ENCODE measurements at regions not wholly inside any gene's neighbourhood (a gene's known extent, or its start where the extent isn't known, plus 50 kb on each side); places are given as distances from the start of the nearest gene placed in this dataset.

DNA sequence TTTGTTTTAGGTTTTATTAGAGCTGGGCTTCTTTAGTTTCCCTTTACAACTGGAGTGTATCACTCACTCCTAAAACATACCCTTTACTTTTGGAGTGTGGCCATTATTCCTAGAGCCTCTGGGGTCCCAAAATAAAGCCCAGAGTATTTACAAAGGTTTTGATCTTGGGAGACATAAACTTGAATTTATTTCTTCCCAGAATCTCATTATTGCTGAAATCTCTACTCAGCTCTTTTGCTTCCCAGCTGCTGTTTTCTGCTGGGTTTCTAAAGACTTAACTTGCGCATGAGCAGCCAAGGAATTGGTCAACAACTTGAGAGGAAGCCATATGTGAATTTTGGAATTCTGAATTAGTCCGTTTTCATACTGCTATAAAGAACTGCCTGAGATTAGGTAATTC, 94.5 kb upstream of the NRSN1 start:
- H3K27me3 Mint-ChIP-seq: no peaks in the 10 kb centered on the region
- intact Hi-C loops (cut with micrococcal nuclease): no loop called here
- H3K27ac Mint-ChIP-seq: no peak overlapping the region
- H3K4me3 Mint-ChIP-seq: no peak overlapping the region
- no peaks in the 10 kb centered on the region for H3K36me3 Mint-ChIP-seq (ENCODE audit: low read depth)
- H3K9me3 Mint-ChIP-seq: peaks cover 80% of the 10 kb centered on the region
- H3K4me1 Mint-ChIP-seq (ENCODE audit: low read depth): no peaks in the 10 kb centered on the region

DNA sequence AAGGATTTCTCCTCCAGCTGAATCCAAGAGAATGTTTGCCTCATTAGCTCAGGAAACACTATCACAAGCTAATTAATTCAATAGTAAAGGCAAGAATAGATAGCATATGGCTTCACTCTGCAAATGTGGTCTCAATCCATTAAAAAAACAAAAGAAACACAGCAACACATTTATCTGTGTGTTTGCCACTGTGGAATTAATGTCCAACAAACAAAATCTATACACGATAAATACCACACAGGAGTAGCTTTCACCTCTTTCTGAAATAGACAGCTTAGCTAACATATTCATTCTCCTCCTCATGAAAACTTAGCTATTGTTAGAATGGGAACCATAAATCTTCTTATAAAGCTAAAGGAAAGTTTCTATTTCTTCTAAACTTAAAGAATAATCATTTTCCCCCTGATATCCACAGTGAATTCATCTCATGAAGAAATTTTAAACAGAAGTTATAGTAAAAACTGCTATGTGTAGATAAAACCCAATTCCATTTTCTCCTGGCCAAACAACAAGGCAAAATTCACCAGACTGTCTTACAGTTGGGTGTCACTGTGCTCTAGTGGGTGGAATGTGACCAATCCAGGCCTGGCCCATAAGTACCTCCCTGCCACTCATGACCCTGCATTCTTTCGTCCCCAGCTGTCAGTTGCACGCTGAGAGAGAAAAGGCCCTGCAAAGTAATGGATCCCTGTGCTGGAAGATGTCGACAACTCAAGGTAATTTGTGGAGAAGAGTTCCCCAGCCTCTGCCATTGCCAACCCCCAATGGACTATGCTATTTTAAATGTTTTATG, 92.9 kb upstream of the NRSN1 start:
- no peak overlapping the region for H3K27ac Mint-ChIP-seq
- peaks cover 84% of the 10 kb centered on the region for H3K9me3 Mint-ChIP-seq
- no peak overlapping the region for H3K4me3 Mint-ChIP-seq
- no peaks in the 10 kb centered on the region for H3K36me3 Mint-ChIP-seq (ENCODE audit: low read depth)
- no peaks in the 10 kb centered on the region for H3K4me1 Mint-ChIP-seq (ENCODE audit: low read depth)
- intact Hi-C loops (cut with micrococcal nuclease): no loop called here
- no peaks in the 10 kb centered on the region for H3K27me3 Mint-ChIP-seq

DNA sequence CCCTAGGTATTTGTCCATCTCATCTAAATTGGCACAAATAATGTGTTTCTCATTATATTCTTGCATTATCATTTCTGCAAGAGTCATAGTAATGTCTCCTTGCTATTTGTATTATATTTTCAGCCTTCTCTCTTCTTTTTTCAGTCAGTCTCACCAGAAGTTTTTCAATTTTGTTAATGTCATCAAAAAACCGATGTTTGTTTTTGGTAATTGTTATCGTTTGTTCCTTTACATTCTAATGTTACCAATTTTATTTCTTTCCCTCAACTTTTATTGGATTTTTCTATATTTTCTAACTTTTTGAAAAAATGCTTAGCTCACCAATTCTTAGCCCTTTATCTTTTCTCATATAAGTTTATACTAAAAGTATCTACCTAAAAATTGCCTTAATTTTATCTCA, 82.2 kb upstream of the NRSN1 start:
- no peaks in the 10 kb centered on the region for H3K27me3 Mint-ChIP-seq
- intact Hi-C loops (cut with micrococcal nuclease): no loop called here
- no peaks in the 10 kb centered on the region for H3K4me1 Mint-ChIP-seq (ENCODE audit: low read depth)
- H3K36me3 Mint-ChIP-seq (ENCODE audit: low read depth): no peaks in the 10 kb centered on the region
- H3K9me3 Mint-ChIP-seq: peaks cover 50% of the 10 kb centered on the region
- no peak overlapping the region for H3K4me3 Mint-ChIP-seq
- H3K27ac Mint-ChIP-seq: no peak overlapping the region

DNA sequence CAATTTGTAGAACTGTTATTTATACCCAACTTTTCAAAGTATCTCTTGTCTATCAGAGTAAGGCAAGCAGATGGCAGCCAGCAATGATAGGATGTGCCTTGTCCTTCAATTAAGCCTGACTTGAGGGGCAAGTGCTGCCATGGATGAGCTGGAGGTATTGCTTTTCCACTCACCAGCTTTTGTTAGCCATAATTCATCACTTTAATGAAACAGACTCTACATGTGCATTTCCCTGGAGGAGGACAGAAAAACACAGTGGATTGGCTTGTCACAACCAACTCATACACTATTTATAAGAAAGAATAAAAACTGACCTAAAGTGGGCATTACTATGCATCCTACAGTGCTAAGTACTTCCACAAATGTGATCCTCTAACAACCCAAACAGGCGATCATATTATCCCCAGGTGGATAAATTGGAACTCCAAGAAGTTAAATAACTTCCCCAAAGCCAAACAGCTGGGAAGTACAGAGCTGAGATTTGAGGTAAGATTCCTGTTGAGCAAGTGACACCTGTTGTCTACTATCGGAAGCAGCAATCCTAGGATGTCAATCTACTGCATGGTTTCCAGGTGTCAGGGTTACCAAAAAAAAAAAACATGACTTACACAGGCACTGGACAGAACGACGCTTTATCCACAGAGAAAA, 73.9 kb upstream of the NRSN1 start:
- peaks cover 39% of the 10 kb centered on the region for H3K9me3 Mint-ChIP-seq
- no peaks in the 10 kb centered on the region for H3K36me3 Mint-ChIP-seq (ENCODE audit: low read depth)
- intact Hi-C loops (cut with micrococcal nuclease): no loop called here
- H3K4me3 Mint-ChIP-seq: no peak overlapping the region
- no peak overlapping the region for H3K27ac Mint-ChIP-seq
- H3K4me1 Mint-ChIP-seq (ENCODE audit: low read depth): no peaks in the 10 kb centered on the region
- no peaks in the 10 kb centered on the region for H3K27me3 Mint-ChIP-seq

DNA sequence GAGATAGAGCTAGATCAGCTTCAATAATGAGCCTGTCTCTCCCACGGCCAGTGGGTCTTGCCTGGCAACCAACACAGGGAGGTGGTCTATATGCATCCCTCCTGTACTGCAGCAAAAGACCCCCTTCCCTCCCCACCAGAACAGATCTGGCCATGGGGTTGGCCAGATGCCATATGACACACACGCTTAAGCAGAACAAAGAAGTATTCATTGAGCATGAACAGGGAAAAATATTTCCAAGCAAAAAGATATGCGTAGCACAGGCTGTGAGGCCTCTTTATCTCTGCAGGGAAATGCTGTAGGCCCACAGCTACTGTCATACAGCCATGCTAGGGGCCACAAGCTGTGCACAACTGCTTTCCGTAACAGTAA, 73.4 kb upstream of the NRSN1 start:
- Mint-ChIP-seq H3K27me3 (no peaks in the 10 kb centered on the region), H3K27ac (no peak overlapping the region), H3K9me3 (peaks cover 39% of the 10 kb centered on the region), H3K4me1 (ENCODE audit: low read depth) (no peaks in the 10 kb centered on the region), H3K36me3 (ENCODE audit: low read depth) (no peaks in the 10 kb centered on the region), H3K4me3 (no peak overlapping the region)
- intact Hi-C loops (cut with micrococcal nuclease): no loop called here

DNA sequence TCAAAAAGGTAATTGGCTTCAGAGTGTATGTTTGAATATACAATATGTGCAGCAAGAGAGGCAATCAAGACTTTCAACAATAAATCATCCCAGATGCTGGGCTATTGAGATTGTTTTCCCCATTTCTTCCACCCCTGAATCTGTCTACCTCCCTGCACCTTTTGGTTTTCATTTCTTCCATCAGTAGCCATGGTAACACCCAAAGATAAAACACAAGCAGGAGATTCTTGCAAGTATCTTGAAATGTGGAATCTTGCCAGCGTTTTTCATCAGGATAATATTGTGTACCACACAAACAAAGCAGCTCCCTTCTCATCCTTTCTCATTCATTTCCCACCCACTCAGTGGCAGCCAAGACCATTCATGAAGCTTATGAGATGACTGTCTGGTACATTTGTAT, 73.0 kb upstream of the NRSN1 start:
- no peaks in the 10 kb centered on the region for H3K4me1 Mint-ChIP-seq (ENCODE audit: low read depth)
- peaks cover 39% of the 10 kb centered on the region for H3K9me3 Mint-ChIP-seq
- no peaks in the 10 kb centered on the region for H3K27me3 Mint-ChIP-seq
- intact Hi-C loops (cut with micrococcal nuclease): no loop called here
- no peaks in the 10 kb centered on the region for H3K36me3 Mint-ChIP-seq (ENCODE audit: low read depth)
- H3K4me3 Mint-ChIP-seq: no peak overlapping the region
- H3K27ac Mint-ChIP-seq: no peak overlapping the region

DNA sequence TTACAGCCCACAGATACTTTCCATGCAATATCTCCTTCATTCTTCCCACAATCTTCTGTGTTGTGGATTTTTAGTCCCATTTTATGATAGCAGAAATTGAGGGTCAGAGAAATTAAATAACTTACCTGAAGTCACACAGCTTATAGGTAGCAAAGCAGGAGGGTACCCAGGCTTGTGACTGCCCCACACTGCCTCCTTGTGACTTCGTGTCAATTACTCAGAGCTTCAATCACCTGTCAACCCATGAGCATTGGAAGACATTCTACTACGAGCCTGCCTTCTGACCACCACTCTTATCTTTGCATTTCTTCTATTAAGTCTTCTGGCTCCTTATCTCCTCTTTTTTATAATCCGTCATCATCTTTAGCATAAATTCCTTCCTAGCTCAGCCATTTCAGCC, 71.6 kb upstream of the NRSN1 start:
- Mint-ChIP-seq H3K4me3 (no peak overlapping the region), H3K36me3 (ENCODE audit: low read depth) (no peaks in the 10 kb centered on the region), H3K9me3 (peaks cover 29% of the 10 kb centered on the region), H3K4me1 (ENCODE audit: low read depth) (no peaks in the 10 kb centered on the region), H3K27me3 (no peaks in the 10 kb centered on the region), H3K27ac (no peak overlapping the region)
- intact Hi-C loops (cut with micrococcal nuclease): no loop called here

DNA sequence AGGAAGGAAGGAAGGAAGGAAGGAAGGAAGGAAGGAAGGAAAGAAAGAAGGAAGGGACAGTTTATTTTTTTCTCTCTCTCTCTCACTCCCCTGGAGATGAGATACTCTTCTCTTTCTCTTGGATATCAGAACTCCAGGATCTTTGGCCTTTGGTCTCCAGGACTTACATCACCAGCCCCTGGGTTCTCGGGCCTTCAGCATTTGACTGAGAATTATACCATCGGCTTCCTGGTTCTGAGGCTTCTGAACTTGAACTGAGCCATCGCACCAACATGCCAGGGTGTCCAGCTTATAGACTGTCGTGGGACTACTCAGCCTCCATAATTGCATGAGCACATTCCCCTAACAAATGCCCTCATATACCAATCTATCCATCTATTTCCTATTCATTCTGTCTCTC, 69.4 kb upstream of the NRSN1 start:
- Mint-ChIP-seq H3K27ac (no peak overlapping the region), H3K9me3 (peaks cover 23% of the 10 kb centered on the region), H3K4me3 (no peak overlapping the region), H3K4me1 (ENCODE audit: low read depth) (no peaks in the 10 kb centered on the region), H3K36me3 (ENCODE audit: low read depth) (no peaks in the 10 kb centered on the region), H3K27me3 (no peaks in the 10 kb centered on the region)
- intact Hi-C loops (cut with micrococcal nuclease): no loop called here

DNA sequence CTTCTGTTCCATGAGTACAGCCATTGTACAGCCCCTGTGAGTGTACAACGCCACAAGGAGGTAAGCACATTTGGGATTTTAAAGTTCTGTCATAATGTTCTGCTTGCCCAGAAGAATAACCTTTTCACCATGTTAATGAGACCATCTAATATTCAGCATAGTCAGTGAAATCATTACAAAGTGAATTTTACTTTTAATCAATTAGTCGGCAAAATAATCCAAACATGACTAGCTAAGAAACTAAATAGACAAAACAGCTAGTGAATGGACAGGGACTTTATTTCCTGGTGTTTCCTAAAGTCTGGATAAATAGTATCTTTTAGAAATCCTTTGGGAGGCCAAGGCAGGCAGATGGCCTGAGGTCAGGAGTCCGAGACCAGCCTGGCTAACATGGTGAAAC, 69.0 kb upstream of the NRSN1 start:
- H3K4me3 Mint-ChIP-seq: no peak overlapping the region
- no peaks in the 10 kb centered on the region for H3K27me3 Mint-ChIP-seq
- peaks cover 23% of the 10 kb centered on the region for H3K9me3 Mint-ChIP-seq
- no peaks in the 10 kb centered on the region for H3K4me1 Mint-ChIP-seq (ENCODE audit: low read depth)
- no peak overlapping the region for H3K27ac Mint-ChIP-seq
- intact Hi-C loops (cut with micrococcal nuclease): no loop called here
- H3K36me3 Mint-ChIP-seq (ENCODE audit: low read depth): no peaks in the 10 kb centered on the region

DNA sequence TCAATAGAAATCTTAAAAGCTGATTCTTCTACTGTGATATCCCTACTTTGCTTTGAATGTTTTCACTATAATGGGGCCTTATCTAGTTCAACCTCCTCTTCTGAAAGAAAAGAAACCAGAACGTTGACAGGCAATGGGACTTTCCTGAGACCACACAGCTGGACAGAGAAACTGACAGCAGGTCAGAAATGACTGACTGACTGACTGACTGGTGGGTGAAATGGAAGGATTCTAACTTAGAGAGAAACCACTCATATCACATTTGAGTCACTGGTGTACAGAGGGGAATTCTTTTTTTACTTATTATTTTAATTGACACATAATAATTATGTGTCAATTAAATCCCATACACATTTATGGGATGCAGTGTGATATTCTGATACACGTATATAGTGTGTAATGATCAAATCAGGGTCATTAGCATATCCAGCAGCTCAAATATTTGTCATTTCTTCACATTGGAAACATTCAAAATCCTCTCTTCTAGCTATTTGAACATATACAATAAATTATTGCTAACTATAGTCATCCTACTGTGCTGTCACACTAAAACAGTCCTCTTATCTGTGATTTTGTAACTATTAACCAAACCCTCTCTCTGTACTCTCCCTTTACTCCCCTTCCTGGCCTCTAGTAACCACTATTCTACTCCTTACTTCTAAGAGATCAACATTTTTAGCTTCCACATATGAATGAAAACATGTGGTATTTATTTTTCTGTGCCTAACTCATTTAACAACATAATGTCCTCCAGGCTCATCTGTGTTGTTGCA, 64.8 kb upstream of the NRSN1 start:
- no peak overlapping the region for H3K4me3 Mint-ChIP-seq
- peaks cover 5% of the 10 kb centered on the region for H3K9me3 Mint-ChIP-seq

DNA sequence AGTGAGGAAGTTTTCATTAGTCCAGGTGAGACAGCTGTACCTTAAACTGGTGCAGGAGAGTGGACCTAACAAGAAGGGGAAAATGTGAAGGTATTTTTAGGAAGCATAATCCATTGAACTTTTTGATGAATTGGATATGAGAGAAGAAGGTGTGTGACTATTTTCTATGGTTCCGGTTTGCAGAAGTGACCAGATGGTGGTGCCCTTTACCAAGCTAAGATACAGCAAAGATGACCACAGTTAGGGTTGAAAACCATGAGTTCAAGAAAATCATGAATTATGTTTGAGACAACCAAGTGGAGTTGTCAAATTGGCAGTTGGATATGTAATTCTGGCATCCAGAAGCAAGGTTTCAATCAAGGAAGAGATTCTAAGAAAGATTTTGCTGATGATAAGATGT, 61.9 kb upstream of the NRSN1 start:
- H3K27ac Mint-ChIP-seq: no peak overlapping the region
- no peaks in the 10 kb centered on the region for H3K9me3 Mint-ChIP-seq
- no peaks in the 10 kb centered on the region for H3K36me3 Mint-ChIP-seq (ENCODE audit: low read depth)
- no peaks in the 10 kb centered on the region for H3K27me3 Mint-ChIP-seq
- no peak overlapping the region for H3K4me3 Mint-ChIP-seq
- no peaks in the 10 kb centered on the region for H3K4me1 Mint-ChIP-seq (ENCODE audit: low read depth)
- intact Hi-C loops (cut with micrococcal nuclease): loop anchor here (10.0 kb wide), 1 partner anchor 211 kb away; no protein-coding TSS in a partner anchor

More for the DNA sequence above, 64.8 kb upstream of the NRSN1 start:
- no peak overlapping the region for H3K27ac Mint-ChIP-seq
- H3K4me1 Mint-ChIP-seq (ENCODE audit: low read depth): no peaks in the 10 kb centered on the region
- intact Hi-C loops (cut with micrococcal nuclease): loop anchor here (10.0 kb wide), 1 partner anchor 214 kb away; no protein-coding TSS in a partner anchor
- H3K27me3 Mint-ChIP-seq: no peaks in the 10 kb centered on the region
- no peaks in the 10 kb centered on the region for H3K36me3 Mint-ChIP-seq (ENCODE audit: low read depth)

DNA sequence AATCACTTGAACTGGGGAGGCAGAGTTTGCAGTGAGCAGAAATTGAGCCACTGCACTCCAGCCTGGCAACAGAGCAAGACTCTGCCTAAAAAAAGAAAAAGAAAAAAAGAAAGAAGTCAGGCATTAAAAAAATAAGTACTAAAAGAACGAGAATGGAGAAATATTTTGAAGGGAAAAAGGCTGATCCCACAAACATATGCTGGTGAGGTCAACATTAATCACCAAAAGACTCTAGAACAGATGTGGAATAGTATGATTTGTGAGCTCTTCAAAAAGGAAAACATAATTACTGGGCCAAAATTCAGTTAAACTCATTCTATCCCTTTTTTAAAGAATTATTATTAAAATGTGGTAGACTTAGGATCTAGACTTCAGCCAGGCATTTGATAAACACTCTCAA, 61.2 kb upstream of the NRSN1 start:
- H3K27me3 Mint-ChIP-seq: no peaks in the 10 kb centered on the region
- no peaks in the 10 kb centered on the region for H3K4me1 Mint-ChIP-seq (ENCODE audit: low read depth)
- intact Hi-C loops (cut with micrococcal nuclease): loop anchor here (10.0 kb wide), 1 partner anchor 210 kb away; no protein-coding TSS in a partner anchor
- no peak overlapping the region for H3K27ac Mint-ChIP-seq
- no peak overlapping the region for H3K4me3 Mint-ChIP-seq
- no peaks in the 10 kb centered on the region for H3K36me3 Mint-ChIP-seq (ENCODE audit: low read depth)
- no peaks in the 10 kb centered on the region for H3K9me3 Mint-ChIP-seq

DNA sequence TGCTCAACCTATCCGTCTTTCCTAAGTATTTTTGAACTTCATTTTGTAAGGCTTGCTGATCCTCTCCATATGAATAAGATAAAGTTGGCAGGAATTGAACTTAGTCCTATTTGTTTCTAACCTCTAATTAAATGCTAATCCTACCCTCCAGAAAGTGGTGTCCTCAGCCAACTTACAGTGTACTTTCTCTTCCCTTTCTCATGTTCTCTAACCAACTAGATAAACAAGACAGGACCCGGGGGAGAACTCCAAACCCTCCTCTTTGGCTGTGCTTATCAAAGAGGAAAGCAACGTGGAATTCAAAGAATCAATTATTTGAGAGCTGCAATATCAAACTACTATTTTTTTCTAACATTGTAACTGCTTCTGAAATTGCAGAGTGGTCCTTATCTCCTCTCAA, 56.5 kb upstream of the NRSN1 start:
- Mint-ChIP-seq H3K9me3 (no peaks in the 10 kb centered on the region), H3K4me3 (no peak overlapping the region), H3K27ac (no peak overlapping the region), H3K27me3 (no peaks in the 10 kb centered on the region), H3K4me1 (ENCODE audit: low read depth) (no peaks in the 10 kb centered on the region), H3K36me3 (ENCODE audit: low read depth) (no peaks in the 10 kb centered on the region)
- intact Hi-C loops (cut with micrococcal nuclease): loop anchor here (10.0 kb wide), 1 partner anchor 205 kb away; no protein-coding TSS in a partner anchor

DNA sequence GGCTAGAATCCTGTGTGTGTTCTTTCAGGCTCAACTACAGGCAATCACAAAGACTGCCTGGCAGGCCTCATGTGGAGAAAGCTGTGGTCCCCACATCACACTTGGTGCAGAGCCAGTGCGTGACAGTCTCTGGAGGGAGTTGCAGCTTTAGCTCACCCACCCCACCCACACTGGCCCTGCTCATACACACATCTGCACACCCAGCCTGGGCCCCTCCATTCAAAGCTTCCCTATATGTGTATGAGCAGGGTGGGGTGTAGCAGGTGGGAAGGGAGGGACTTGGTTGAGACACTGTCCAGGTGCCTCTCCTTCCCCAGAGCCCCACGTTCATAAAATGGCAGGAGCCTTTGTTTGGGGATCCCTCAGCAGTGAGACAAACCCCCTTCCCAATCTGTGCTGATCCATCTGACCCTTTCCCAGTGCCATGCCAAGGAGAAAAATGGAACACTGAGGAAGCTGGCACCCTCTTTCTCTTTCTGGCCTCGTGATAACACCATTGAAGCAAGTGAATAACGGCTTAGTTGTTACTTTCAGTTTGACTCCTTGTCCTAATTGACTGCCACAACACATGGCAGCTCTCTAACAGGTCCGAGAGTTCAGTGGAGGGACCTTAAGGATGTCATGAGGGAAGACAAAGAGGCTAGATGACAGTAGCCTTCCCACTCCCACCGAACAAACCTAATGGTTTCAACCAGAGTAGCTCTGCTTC, 53.8 kb upstream of the NRSN1 start:
- Mint-ChIP-seq H3K4me1 (ENCODE audit: low read depth) (no peaks in the 10 kb centered on the region), H3K36me3 (ENCODE audit: low read depth) (no peaks in the 10 kb centered on the region), H3K4me3 (no peak overlapping the region), H3K27me3 (no peaks in the 10 kb centered on the region), H3K27ac (no peak overlapping the region), H3K9me3 (peaks cover under 1% of the 10 kb centered on the region)
- intact Hi-C loops (cut with micrococcal nuclease): no loop called here

Data from dendritic cell treated with granulocyte-macrophage colony-stimulating factor and Interleukin-4, amounts not matched to agents 40 ng/mL and 50 ng/mL, for 4 days (primary cell).